ENCODE measurements at regions not wholly inside any gene's neighbourhood (a gene's known extent, or its start where the extent isn't known, plus 50 kb on each side); places are given as distances from the start of the nearest gene placed in this dataset.

DNA sequence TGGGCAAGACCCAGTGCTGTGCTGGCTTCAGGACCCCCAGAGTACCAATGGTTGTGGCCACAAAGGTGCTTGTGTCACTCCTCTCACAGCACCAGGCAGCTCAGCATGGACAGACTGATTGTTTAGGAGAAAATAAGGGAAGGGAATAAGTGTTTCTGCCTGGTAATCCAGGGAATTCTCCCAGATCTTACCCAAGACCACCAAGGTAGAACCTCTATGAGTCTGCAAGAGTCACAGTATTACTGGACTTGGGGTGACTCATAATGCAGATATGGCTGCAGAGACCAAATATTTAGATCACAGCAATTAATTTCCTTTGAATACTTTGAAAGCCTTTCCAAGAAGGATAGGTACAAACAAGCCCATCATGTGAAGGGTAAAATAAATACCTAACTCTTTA, 1178.3 kb upstream of the FLRT2 start:
- H3K4me3 Mint-ChIP-seq (ENCODE audit: unreplicated experiment): no peak overlapping the region
- no peak for DNase-seq
- H3K36me3 Mint-ChIP-seq (ENCODE audit: insufficient read depth, unreplicated experiment): no peaks in the 10 kb centered on the region
- H3K27me3 Mint-ChIP-seq (ENCODE audit: insufficient read depth, unreplicated experiment): no peaks in the 10 kb centered on the region
- CTCF ChIA-PET: no interaction called here
- no peak overlapping the region for H3K27ac Mint-ChIP-seq (ENCODE audit: unreplicated experiment)
- no peaks in the 10 kb centered on the region for H3K27me3 ChIP-seq (replicated peaks; ENCODE audit: control insufficient read depth, insufficient read depth, low read length)
- no peaks in the 10 kb centered on the region for H3K4me1 ChIP-seq
- H3K4me3 ChIP-seq (ENCODE audit: low read depth, low read length): no peak overlapping the region
- peaks cover 21% of the 10 kb centered on the region for H3K9me3 Mint-ChIP-seq (ENCODE audit: unreplicated experiment)
- H3K36me3 ChIP-seq (ENCODE audit: control insufficient read depth, insufficient read depth, low read length): no peaks in the 10 kb centered on the region
- intact Hi-C loops (cut with micrococcal nuclease; ENCODE audit: unreplicated experiment): no loop called here
- no peaks in the 10 kb centered on the region for H3K4me1 Mint-ChIP-seq (ENCODE audit: low read depth, unreplicated experiment)
- TF ChIP-seq, protein P1, sequence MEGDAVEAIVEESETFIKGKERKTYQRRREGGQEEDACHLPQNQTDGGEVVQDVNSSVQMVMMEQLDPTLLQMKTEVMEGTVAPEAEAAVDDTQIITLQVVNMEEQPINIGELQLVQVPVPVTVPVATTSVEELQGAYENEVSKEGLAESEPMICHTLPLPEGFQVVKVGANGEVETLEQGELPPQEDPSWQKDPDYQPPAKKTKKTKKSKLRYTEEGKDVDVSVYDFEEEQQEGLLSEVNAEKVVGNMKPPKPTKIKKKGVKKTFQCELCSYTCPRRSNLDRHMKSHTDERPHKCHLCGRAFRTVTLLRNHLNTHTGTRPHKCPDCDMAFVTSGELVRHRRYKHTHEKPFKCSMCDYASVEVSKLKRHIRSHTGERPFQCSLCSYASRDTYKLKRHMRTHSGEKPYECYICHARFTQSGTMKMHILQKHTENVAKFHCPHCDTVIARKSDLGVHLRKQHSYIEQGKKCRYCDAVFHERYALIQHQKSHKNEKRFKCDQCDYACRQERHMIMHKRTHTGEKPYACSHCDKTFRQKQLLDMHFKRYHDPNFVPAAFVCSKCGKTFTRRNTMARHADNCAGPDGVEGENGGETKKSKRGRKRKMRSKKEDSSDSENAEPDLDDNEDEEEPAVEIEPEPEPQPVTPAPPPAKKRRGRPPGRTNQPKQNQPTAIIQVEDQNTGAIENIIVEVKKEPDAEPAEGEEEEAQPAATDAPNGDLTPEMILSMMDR (IDR thresholded peaks at IDR 0.05; ENCODE audit: insufficient read depth in 1 of 2, low read depth in 1 of 2, low read length in 1 of 2, severe bottlenecking in 1 of 2, unreplicated experiment in 1 of 2): no peak
- POLR2A ChIA-PET: interaction anchor here (0.6 kb wide), 1 partner anchor 91 kb away, joined by 3 read pairs; no protein-coding TSS in a partner anchor
- H3K9me3 ChIP-seq: no peaks in the 10 kb centered on the region
- no TSS peak for BruUV-seq (replicated peaks)

DNA sequence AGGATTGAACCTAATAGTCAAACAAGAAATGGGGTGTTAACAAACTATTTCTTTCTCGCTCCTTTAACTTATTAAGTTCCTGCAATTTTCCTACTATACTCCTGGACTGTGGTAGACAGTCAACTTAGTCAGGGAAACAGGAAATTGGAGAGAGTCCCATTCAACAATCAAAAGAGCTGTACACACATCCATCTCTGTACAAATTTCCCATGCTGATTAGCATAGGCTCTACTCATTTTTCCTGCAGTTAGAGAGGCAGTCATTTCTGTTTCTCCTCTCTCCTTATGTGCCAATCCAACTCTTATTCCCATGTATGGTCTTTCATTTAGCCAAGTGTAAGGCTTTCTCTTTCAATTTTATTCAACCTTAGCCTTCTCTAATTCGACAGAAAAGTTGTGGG, 1168.5 kb upstream of the FLRT2 start:
- Mint-ChIP-seq H3K27ac (ENCODE audit: unreplicated experiment) (no peak overlapping the region), H3K4me3 (ENCODE audit: unreplicated experiment) (no peak overlapping the region), H3K36me3 (ENCODE audit: insufficient read depth, unreplicated experiment) (no peaks in the 10 kb centered on the region), H3K9me3 (ENCODE audit: unreplicated experiment) (peaks cover 4% of the 10 kb centered on the region), H3K4me1 (ENCODE audit: low read depth, unreplicated experiment) (no peaks in the 10 kb centered on the region), H3K27me3 (ENCODE audit: insufficient read depth, unreplicated experiment) (no peaks in the 10 kb centered on the region)
- H3K36me3 ChIP-seq (ENCODE audit: control insufficient read depth, insufficient read depth, low read length): no peaks in the 10 kb centered on the region
- H3K9me3 ChIP-seq: no peaks in the 10 kb centered on the region
- H3K27me3 ChIP-seq (replicated peaks; ENCODE audit: control insufficient read depth, insufficient read depth, low read length): no peaks in the 10 kb centered on the region
- no peak overlapping the region for H3K4me3 ChIP-seq (ENCODE audit: low read depth, low read length)
- no TSS peak for BruUV-seq (replicated peaks)
- intact Hi-C loops (cut with micrococcal nuclease; ENCODE audit: unreplicated experiment): no loop called here
- no peaks in the 10 kb centered on the region for H3K4me1 ChIP-seq
- CTCF ChIA-PET: no interaction called here
- TF ChIP-seq, protein P1 (IDR thresholded peaks at IDR 0.05; ENCODE audit: insufficient read depth in 1 of 2, low read depth in 1 of 2, low read length in 1 of 2, severe bottlenecking in 1 of 2, unreplicated experiment in 1 of 2): no peak
- DNase-seq: no peak
- POLR2A ChIA-PET: no interaction called here

DNA sequence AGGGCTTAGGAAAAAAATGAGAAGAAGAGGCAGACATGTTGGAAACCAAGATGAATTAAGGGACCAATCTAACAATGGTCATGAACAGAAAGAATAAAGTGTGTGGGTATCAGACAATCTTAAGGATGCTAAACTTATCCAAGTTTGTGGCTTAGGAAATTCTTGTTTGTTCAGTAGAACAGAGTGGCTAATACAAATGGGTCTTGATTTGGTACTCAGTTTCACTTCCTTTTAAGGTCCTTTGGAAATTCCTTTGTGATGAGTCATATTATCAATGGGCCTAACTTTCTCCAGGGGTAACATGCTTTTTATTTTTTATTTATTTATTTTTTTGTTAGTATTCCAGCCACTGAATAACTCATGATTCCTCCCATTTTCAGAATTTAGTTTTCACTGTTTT, 1154.7 kb upstream of the FLRT2 start:
- BruUV-seq (replicated peaks): no TSS peak
- H3K27me3 Mint-ChIP-seq (ENCODE audit: insufficient read depth, unreplicated experiment): peaks cover 3% of the 10 kb centered on the region
- no peaks in the 10 kb centered on the region for H3K9me3 Mint-ChIP-seq (ENCODE audit: unreplicated experiment)
- H3K9me3 ChIP-seq: no peaks in the 10 kb centered on the region
- H3K4me1 ChIP-seq: no peaks in the 10 kb centered on the region
- CTCF ChIA-PET: no interaction called here
- H3K4me3 Mint-ChIP-seq (ENCODE audit: unreplicated experiment): no peak overlapping the region
- TF ChIP-seq, protein P1 (IDR thresholded peaks at IDR 0.05; ENCODE audit: insufficient read depth in 1 of 2, low read depth in 1 of 2, low read length in 1 of 2, severe bottlenecking in 1 of 2, unreplicated experiment in 1 of 2): no peak
- POLR2A ChIA-PET: no interaction called here
- no peaks in the 10 kb centered on the region for H3K36me3 Mint-ChIP-seq (ENCODE audit: insufficient read depth, unreplicated experiment)
- no peaks in the 10 kb centered on the region for H3K27me3 ChIP-seq (replicated peaks; ENCODE audit: control insufficient read depth, insufficient read depth, low read length)
- H3K4me3 ChIP-seq (ENCODE audit: low read depth, low read length): no peak overlapping the region
- intact Hi-C loops (cut with micrococcal nuclease; ENCODE audit: unreplicated experiment): no loop called here
- DNase-seq: no peak
- no peaks in the 10 kb centered on the region for H3K4me1 Mint-ChIP-seq (ENCODE audit: low read depth, unreplicated experiment)
- no peak overlapping the region for H3K27ac Mint-ChIP-seq (ENCODE audit: unreplicated experiment)
- H3K36me3 ChIP-seq (ENCODE audit: control insufficient read depth, insufficient read depth, low read length): no peaks in the 10 kb centered on the region

Data from Caco-2 (cell line).